Right lobe of liver (tissue), 6 donors: ENCODE measurements at regions not wholly inside any gene's neighbourhood (a gene's known extent, or its start where the extent isn't known, plus 50 kb on each side); places are given as distances from the start of the nearest gene placed in this dataset.
A peak's percentile ranks its signal among the peaks of the same experiment; 100 is the strongest.

ENCODE experiments used
- ATAC-seq, 4 donors: fragments of 200-7000 bp; cut with Tn5 transposase; one replicate each; pipeline ENCODE4 v1.9.1; 2020; ENCODE audit warnings: mild to moderate bottlenecking in 4 of 4, moderate library complexity in 4 of 4
- DNase-seq, 3 donors: peaks; one replicate each; pipeline ENCODE4 v3.0.0-alpha.2; 2020
- H3K27ac ChIP-seq, 3 donors: fragments of 200-600 bp; one replicate each; pipeline ENCODE4 v1.8.0; 2022
- H3K27me3 ChIP-seq, 2 donors: fragments of 200-600 bp; one replicate each; pipeline ENCODE4 v1.8.0; 2022
- H3K36me3 ChIP-seq, 4 donors: fragments of 200-600 bp; sonication (generic) in 1 of 4; one replicate each; pipeline versions ENCODE4 v1.5.1 to v1.8.0; 2017 to 2022; ENCODE audit warnings: control low read depth in 1 of 4
- H3K4me1 ChIP-seq, 4 donors: fragments of 200-600 bp; sonication (generic) in 1 of 4; one replicate each; pipeline versions ENCODE4 v1.5.1 to v1.8.0; 2017 to 2022; ENCODE audit warnings: control low read depth in 1 of 4
- H3K4me3 ChIP-seq, 3 donors: fragments of 200-600 bp; one replicate each; pipeline ENCODE4 v1.8.0; 2022
- H3K9me3 ChIP-seq, 4 donors: fragments of 200-600 bp; sonication (generic) in 1 of 4; one replicate each; pipeline versions ENCODE4 v1.5.1 to v1.8.0; 2017 to 2022; ENCODE audit warnings: control low read depth in 1 of 4
- POLR2A ChIP-seq: fragments of 450-650 bp; IDR thresholded peaks from one replicate; pipeline ENCODE4 v1.6.1; 2017; ENCODE audit warnings: antibody characterized with exemption, mild to moderate bottlenecking
- WGBS: methylation state at CpG from one replicate; pipeline ENCODE4 v1.1.6; 2018; ENCODE audit warnings: low coverage, low lambda C conversion rate; ENCODE audit not compliant: insufficient coverage; ENCODE audit errors: missing lambda C conversion rate; 5-methylcytosine and 5-hydroxymethylcytosine counted together
- intact Hi-C, 2 donors: fragments of 100-400 bp; cut with DNase I; formaldehyde crosslinking; loops; one replicate each; pipeline versions ENCODE4 v1.11.2 to v1.14.1; 2022
- TF ChIP-seq, protein P1 (sequence below), 4 donors: fragments of 200-600 bp in 3 of 4; fragments of 450-650 bp in 1 of 4; IDR thresholded peaks; one replicate each; pipeline versions ENCODE4 v1.5.1 to v1.8.0; 2016 to 2022; ENCODE audit warnings: antibody characterized with exemption in 4 of 4, mild to moderate bottlenecking in 2 of 4
- donor health status: DM: no; HTN: yes; CAD: no.
- donor health status: DM: no; HTN: no; CAD: no.
- donor health status: DM: no; HTN: no; CAD: no.
- donor health status: DM: no; HTN: yes; CAD: no.
- donor health status: DM: no; HTN: yes; CAD: no.

DNA sequence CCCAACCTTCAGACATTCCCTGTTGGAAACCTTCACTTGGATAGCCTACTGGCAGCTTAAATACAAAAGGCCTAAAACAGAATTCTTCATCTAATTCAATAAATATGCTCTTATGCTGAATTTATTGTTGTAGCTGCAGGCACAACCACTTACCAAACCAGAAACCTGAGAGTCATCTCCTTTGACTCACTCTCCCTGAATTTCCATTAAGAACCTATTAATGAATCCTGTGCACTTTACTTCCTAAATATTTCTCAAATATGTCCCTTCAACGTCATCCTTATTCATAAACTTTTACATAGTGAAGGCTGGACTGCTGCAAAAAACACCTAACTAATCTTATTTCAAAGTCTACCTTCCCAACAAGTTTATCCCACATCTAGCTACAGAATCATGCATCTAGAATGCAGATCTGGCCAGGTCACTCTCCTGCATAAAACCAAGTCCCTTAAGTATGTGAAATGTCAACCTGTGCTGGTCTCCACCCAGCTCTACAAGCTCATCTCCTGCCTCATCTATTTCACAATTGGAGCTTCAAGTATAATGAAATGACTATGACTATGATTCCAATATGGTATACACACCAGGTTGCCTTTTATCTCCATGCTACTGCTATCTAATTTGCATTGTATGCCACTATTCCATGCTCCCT is 354.2 kb downstream of the ZEB2 start:
- Histone ChIP-seq H3K36me3 (no peaks in the 10 kb centered on the region), H3K27me3 (no peaks in the 10 kb centered on the region), H3K9me3 (no peaks in the 10 kb centered on the region), H3K27ac (no peak overlapping the region), H3K4me1 (no peaks in the 10 kb centered on the region), H3K4me3 (no peak overlapping the region)
- DNase-seq (no peak), ATAC-seq (no peak)
- TF ChIP-seq, protein P1, sequence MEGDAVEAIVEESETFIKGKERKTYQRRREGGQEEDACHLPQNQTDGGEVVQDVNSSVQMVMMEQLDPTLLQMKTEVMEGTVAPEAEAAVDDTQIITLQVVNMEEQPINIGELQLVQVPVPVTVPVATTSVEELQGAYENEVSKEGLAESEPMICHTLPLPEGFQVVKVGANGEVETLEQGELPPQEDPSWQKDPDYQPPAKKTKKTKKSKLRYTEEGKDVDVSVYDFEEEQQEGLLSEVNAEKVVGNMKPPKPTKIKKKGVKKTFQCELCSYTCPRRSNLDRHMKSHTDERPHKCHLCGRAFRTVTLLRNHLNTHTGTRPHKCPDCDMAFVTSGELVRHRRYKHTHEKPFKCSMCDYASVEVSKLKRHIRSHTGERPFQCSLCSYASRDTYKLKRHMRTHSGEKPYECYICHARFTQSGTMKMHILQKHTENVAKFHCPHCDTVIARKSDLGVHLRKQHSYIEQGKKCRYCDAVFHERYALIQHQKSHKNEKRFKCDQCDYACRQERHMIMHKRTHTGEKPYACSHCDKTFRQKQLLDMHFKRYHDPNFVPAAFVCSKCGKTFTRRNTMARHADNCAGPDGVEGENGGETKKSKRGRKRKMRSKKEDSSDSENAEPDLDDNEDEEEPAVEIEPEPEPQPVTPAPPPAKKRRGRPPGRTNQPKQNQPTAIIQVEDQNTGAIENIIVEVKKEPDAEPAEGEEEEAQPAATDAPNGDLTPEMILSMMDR (IDR thresholded peaks at IDR 0.05), result no peak
- no peak for TF ChIP-seq POLR2A
- intact Hi-C loops, result no loop called here
- WGBS, result 100% methylated on average over 1 of the region's 1 CpG

DNA sequence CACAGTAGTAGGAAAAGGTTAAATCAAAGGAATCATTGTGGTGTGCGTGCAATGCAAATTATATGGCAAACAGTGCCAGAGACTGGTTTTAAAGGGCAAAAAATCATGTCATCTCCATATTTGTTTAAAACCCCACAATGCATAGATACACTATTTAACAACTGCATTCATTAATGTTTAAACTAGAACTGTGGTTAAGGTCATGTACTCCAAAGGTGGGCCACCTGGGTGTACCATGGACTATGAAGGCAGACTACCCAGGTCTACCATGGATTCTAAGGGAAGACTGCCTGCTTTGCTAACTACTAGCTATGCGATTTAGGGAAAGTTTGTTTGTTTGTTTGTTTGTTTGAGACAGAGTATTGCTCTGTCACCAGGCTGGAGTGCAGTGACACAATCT is 356.3 kb downstream of the ZEB2 start:
- DNase-seq (no peak), ATAC-seq (no peak)
- Histone ChIP-seq H3K27me3 (no peaks in the 10 kb centered on the region), H3K4me1 (no peaks in the 10 kb centered on the region), H3K27ac (no peak overlapping the region), H3K36me3 (no peaks in the 10 kb centered on the region), H3K4me3 (no peak overlapping the region), H3K9me3 (no peaks in the 10 kb centered on the region)
- no peak for TF ChIP-seq POLR2A
- TF ChIP-seq, protein P1 (IDR thresholded peaks at IDR 0.05), result no peak
- intact Hi-C loops, result no loop called here
- 87% methylated on average over 1 of the region's 2 CpGs for WGBS

DNA sequence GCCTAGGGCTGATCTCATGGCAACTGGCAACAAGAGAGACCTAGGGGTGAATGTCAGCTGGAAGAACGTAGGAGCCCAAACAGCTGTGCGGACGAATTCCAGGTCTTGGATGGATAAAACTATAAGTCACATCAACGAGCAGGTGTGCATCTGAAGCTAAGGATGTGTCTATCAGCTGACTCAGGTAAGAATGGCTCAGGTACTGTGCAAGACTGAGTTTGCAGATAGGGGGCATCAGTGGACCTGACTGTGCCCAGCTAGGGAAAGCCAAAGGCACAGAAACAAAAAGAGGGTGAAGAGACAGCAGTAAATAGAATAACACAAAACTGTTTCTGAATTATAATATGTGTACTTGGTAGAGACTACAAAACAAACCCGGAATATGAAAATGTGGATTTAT is 357.3 kb downstream of the ZEB2 start:
- Histone ChIP-seq H3K27ac (no peak overlapping the region), H3K4me3 (no peak overlapping the region), H3K36me3 (no peaks in the 10 kb centered on the region), H3K4me1 (no peaks in the 10 kb centered on the region), H3K27me3 (no peaks in the 10 kb centered on the region), H3K9me3 (no peaks in the 10 kb centered on the region)
- TF ChIP-seq, protein P1 (IDR thresholded peaks at IDR 0.05), result peak; percentile 47 to 71 (median 50)
- TF ChIP-seq POLR2A, result no peak
- no peak for DNase-seq
- peak; percentile 63 to 80 (median 78) for ATAC-seq
- 70% methylated on average over 5 of the region's 5 CpGs for WGBS
- intact Hi-C loops, result no loop called here

DNA sequence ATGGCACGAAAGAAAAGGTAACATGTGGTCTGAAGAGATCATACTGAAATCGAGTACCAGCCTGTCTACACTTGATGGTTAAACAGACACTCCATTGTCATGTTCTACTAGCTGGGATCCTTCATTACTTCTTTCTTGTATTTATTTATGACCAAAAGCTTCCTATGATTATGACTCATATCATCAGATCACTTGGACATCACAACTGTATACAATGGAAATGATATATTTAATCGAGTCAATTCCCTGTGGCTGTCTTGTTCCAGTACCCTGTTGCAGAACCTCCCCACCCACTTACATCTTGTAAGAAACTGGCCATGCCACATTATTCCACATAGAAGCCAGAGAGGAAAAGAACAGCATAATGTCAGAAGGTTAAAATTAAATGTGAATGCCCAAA is 358.9 kb downstream of the ZEB2 start:
- ATAC-seq (no peak), DNase-seq (no peak)
- H3K4me1 ChIP-seq, result no peaks in the 10 kb centered on the region
- TF ChIP-seq POLR2A, result no peak
- TF ChIP-seq, protein P1 (IDR thresholded peaks at IDR 0.05), result no peak
- WGBS, result 88% methylated on average over 3 of the region's 3 CpGs
- no peaks in the 10 kb centered on the region for H3K36me3 ChIP-seq
- no peaks in the 10 kb centered on the region for H3K27me3 ChIP-seq
- H3K4me3 ChIP-seq, result no peak overlapping the region
- H3K27ac ChIP-seq, result no peak overlapping the region
- H3K9me3 ChIP-seq, result no peaks in the 10 kb centered on the region
- intact Hi-C loops, result no loop called here

DNA sequence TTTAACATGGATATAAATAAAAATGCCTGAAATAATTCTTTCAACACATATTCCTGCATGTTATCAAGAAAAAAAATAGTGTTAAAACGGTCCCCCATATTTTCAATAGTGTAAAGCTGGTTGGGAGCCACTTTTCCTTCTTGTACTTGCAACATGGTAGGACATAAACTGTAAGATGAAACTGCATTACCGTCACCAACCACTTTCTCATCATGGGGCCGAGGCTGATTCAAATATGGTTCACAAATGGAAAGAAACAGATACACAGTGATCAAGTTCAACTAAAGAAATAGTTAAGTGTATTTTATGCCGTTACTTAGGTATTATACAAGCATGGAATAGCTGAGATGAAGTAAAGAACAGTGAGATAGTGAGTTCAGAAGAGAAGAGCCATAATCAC is 360.7 kb downstream of the ZEB2 start:
- intact Hi-C loops, result no loop called here
- 83% methylated on average over 4 of the region's 4 CpGs for WGBS
- no peak for ATAC-seq
- TF ChIP-seq POLR2A, result no peak
- TF ChIP-seq, protein P1 (IDR thresholded peaks at IDR 0.05), result no peak
- Histone ChIP-seq H3K4me3 (no peak overlapping the region), H3K9me3 (no peaks in the 10 kb centered on the region), H3K4me1 (no peaks in the 10 kb centered on the region), H3K27me3 (no peaks in the 10 kb centered on the region), H3K27ac (no peak overlapping the region), H3K36me3 (no peaks in the 10 kb centered on the region)
- no peak for DNase-seq
